Neural progenitor cell (in vitro differentiated cells): ENCODE measurements at regions not wholly inside any gene's neighbourhood (a gene's known extent, or its start where the extent isn't known, plus 50 kb on each side); places are given as distances from the start of the nearest gene placed in this dataset.
"Not testable (repeated sequence)": the region's sequence is repeated elsewhere in the genome, so short reads cannot be mapped to it uniquely, and the experiment has no call there.

Experiments
- CTCF ChIP-seq: fragments of 200-600 bp; sonication (generic); IDR thresholded peaks from 2 replicates; pipeline ENCODE4 v1.5.1; 2017; ENCODE audit warnings: antibody characterized with exemption, mild to moderate bottlenecking
- EZH2 ChIP-seq: fragments of 200-600 bp; sonication (generic); IDR thresholded peaks from 2 replicates; pipeline ENCODE4 v1.6.1; 2017; ENCODE audit warnings: antibody characterized with exemption, mild to moderate bottlenecking, moderate library complexity
- EZH2phosphoT487 ChIP-seq: fragments of 200-600 bp; sonication (generic); IDR thresholded peaks from 2 replicates; pipeline ENCODE4 v1.6.1; 2017; ENCODE audit warnings: antibody characterized with exemption

DNA sequence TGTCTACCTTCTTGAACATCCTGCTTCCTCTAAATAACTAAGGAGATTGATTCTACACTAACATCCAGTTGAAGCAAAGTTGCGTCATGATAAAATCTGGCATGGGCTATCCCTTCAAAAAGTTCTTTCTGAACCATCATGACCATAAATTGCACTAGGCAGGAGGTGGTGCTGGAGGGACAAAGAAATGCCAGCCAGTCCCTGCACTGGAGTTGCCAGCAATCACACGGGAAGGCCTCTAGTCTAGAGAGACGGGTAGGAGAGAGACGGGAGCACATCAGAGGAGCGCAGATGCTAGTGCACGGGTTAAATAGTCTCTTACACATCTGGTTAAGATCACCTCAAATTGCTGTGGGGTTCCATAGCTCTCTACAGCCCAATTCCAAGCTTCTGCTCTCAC, 111.2 kb upstream of the PLGLB2 start:
- not testable (repeated sequence) for TF ChIP-seq CTCF, EZH2phosphoT487, EZH2
